Effector memory CD8-positive, alpha-beta T cell (primary cell): ENCODE measurements at regions not wholly inside any gene's neighbourhood (a gene's known extent, or its start where the extent isn't known, plus 50 kb on each side); places are given as distances from the start of the nearest gene placed in this dataset.
A peak's percentile ranks its signal among the peaks of the same experiment; 100 is the strongest.

ENCODE experiments used
- ATAC-seq: fragments of 150-1000 bp; cut with Tn5 transposase; replicated peaks from 2 replicates; pipeline ENCODE4 v1.10.0; 2021; ENCODE audit warnings: mild to moderate bottlenecking, moderate library complexity
- DNase-seq, 3 experiments: peaks; one replicate each; pipeline ENCODE4 v3.0.0; 2021
- H3K27ac Mint-ChIP-seq, 2 donors: one replicate each; pipeline ENCODE4 v1.8.0; 2022; ENCODE audit warnings: mild to moderate bottlenecking in 2 of 2, mixed read lengths in 2 of 2, moderate library complexity in 2 of 2
- H3K27me3 Mint-ChIP-seq, 2 donors: one replicate each; pipeline ENCODE4 v1.8.0; 2022; ENCODE audit warnings: mixed read lengths in 2 of 2
- H3K36me3 Mint-ChIP-seq: one replicate; pipeline ENCODE4 v1.8.0; 2022; ENCODE audit warnings: mild to moderate bottlenecking, moderate library complexity, mixed read lengths; ENCODE audit not compliant: insufficient read depth
- H3K4me1 Mint-ChIP-seq, 2 donors: one replicate each; pipeline ENCODE4 v1.8.0; 2022; ENCODE audit warnings: low read depth in 2 of 2, mixed read lengths in 2 of 2
- H3K4me3 Mint-ChIP-seq, 2 donors: one replicate each; pipeline ENCODE4 v1.8.0; 2022; ENCODE audit warnings: mild to moderate bottlenecking in 2 of 2, mixed read lengths in 2 of 2, moderate library complexity in 2 of 2
- H3K9me3 Mint-ChIP-seq, 2 donors: one replicate each; pipeline ENCODE4 v1.8.0; 2022; ENCODE audit warnings: mixed read lengths in 2 of 2

GRCh38 chr1:22319608-22320007 lies 132.0 kb upstream of the ZBTB40 start:
- Mint-ChIP-seq H3K27me3 (peaks cover 26 to 69% of the 10 kb centered on the region in 2 donors), H3K27ac (no peak overlapping the region), H3K4me1 (peaks cover 0 to 3% of the 10 kb centered on the region in 2 donors), H3K9me3 (no peaks in the 10 kb centered on the region), H3K4me3 (no peak overlapping the region), H3K36me3 (no peaks in the 10 kb centered on the region)
- ATAC-seq, result no peak
- no peak for DNase-seq

- DNase-seq (no peak), ATAC-seq (no peak)
- peaks cover 0 to 3% of the 10 kb centered on the region in 2 donors for H3K4me1 Mint-ChIP-seq
- H3K27ac Mint-ChIP-seq, result no peak overlapping the region
- H3K27me3 Mint-ChIP-seq, result peaks cover 17 to 61% of the 10 kb centered on the region in 2 donors
- H3K36me3 Mint-ChIP-seq, result no peaks in the 10 kb centered on the region
- H3K4me3 Mint-ChIP-seq, result no peak overlapping the region
- H3K9me3 Mint-ChIP-seq, result no peaks in the 10 kb centered on the region
Observed at GRCh38 chr1:22320587-22321344, 130.9 kb upstream of the ZBTB40 start.

GRCh38 chr1:22321917-22322316 lies 129.7 kb upstream of the ZBTB40 start:
- no peaks in the 10 kb centered on the region for H3K36me3 Mint-ChIP-seq
- no peak overlapping the region for H3K4me3 Mint-ChIP-seq
- ATAC-seq (no peak), DNase-seq (no peak)
- H3K27me3 Mint-ChIP-seq, result peaks cover 17 to 61% of the 10 kb centered on the region in 2 donors
- H3K9me3 Mint-ChIP-seq, result no peaks in the 10 kb centered on the region
- H3K27ac Mint-ChIP-seq, result no peak overlapping the region
- H3K4me1 Mint-ChIP-seq, result peaks cover 0 to 3% of the 10 kb centered on the region in 2 donors

GRCh38 chr1:22323141-22323845 lies 128.4 kb upstream of the ZBTB40 start:
- ATAC-seq, result no peak
- Mint-ChIP-seq H3K27me3 (peaks cover 11 to 54% of the 10 kb centered on the region in 2 donors), H3K36me3 (no peaks in the 10 kb centered on the region), H3K9me3 (no peaks in the 10 kb centered on the region), H3K4me3 (no peak overlapping the region), H3K27ac (no peak overlapping the region), H3K4me1 (no peaks in the 10 kb centered on the region)
- DNase-seq, result no peak

GRCh38 chr1:22323846-22324504 lies 127.7 kb upstream of the ZBTB40 start:
- Mint-ChIP-seq H3K27me3 (peaks cover 9 to 54% of the 10 kb centered on the region in 2 donors), H3K9me3 (no peaks in the 10 kb centered on the region), H3K27ac (no peak overlapping the region), H3K36me3 (no peaks in the 10 kb centered on the region), H3K4me1 (no peaks in the 10 kb centered on the region), H3K4me3 (no peak overlapping the region)
- ATAC-seq (no peak), DNase-seq (no peak)

- DNase-seq (no peak), ATAC-seq (no peak)
- H3K4me1 Mint-ChIP-seq, result no peaks in the 10 kb centered on the region
- peaks cover 10 to 54% of the 10 kb centered on the region in 2 donors for H3K27me3 Mint-ChIP-seq
- H3K27ac Mint-ChIP-seq, result peak overlapping the region in 1 of 2 donors; percentile 84
- no peaks in the 10 kb centered on the region for H3K36me3 Mint-ChIP-seq
- no peak overlapping the region for H3K4me3 Mint-ChIP-seq
- no peaks in the 10 kb centered on the region for H3K9me3 Mint-ChIP-seq
Observed at GRCh38 chr1:22325531-22326371, 125.9 kb upstream of the ZBTB40 start.

GRCh38 chr1:22326372-22326915 lies 125.2 kb upstream of the ZBTB40 start:
- Mint-ChIP-seq H3K4me3 (no peak overlapping the region), H3K36me3 (no peaks in the 10 kb centered on the region), H3K27ac (peak overlapping the region in 1 of 2 donors; percentile 84), H3K27me3 (peaks cover 8 to 57% of the 10 kb centered on the region in 2 donors), H3K4me1 (no peaks in the 10 kb centered on the region), H3K9me3 (no peaks in the 10 kb centered on the region)
- DNase-seq (no peak), ATAC-seq (no peak)

GRCh38 chr1:22326931-22327330 lies 124.7 kb upstream of the ZBTB40 start:
- no peaks in the 10 kb centered on the region for H3K36me3 Mint-ChIP-seq
- no peaks in the 10 kb centered on the region for H3K4me1 Mint-ChIP-seq
- H3K27ac Mint-ChIP-seq, result no peak overlapping the region
- no peak overlapping the region for H3K4me3 Mint-ChIP-seq
- ATAC-seq (no peak), DNase-seq (no peak)
- H3K27me3 Mint-ChIP-seq, result peaks cover 5 to 55% of the 10 kb centered on the region in 2 donors
- H3K9me3 Mint-ChIP-seq, result no peaks in the 10 kb centered on the region

- Mint-ChIP-seq H3K9me3 (no peaks in the 10 kb centered on the region), H3K4me3 (no peak overlapping the region), H3K27ac (no peak overlapping the region), H3K27me3 (peaks cover 5 to 55% of the 10 kb centered on the region in 2 donors), H3K36me3 (no peaks in the 10 kb centered on the region), H3K4me1 (no peaks in the 10 kb centered on the region)
- ATAC-seq, result no peak
- DNase-seq, result no peak
Observed at GRCh38 chr1:22327411-22327810, 124.2 kb upstream of the ZBTB40 start.

GRCh38 chr1:22328331-22329147 lies 123.1 kb upstream of the ZBTB40 start:
- Mint-ChIP-seq H3K27ac (no peak overlapping the region), H3K4me1 (no peaks in the 10 kb centered on the region), H3K27me3 (peaks cover 15 to 63% of the 10 kb centered on the region in 2 donors), H3K9me3 (no peaks in the 10 kb centered on the region), H3K36me3 (no peaks in the 10 kb centered on the region), H3K4me3 (no peak overlapping the region)
- DNase-seq (no peak), ATAC-seq (no peak)

GRCh38 chr1:22329148-22329515 lies 122.5 kb upstream of the ZBTB40 start:
- Mint-ChIP-seq H3K27ac (no peak overlapping the region), H3K27me3 (peaks cover 21 to 69% of the 10 kb centered on the region in 2 donors), H3K36me3 (no peaks in the 10 kb centered on the region), H3K9me3 (no peaks in the 10 kb centered on the region), H3K4me1 (no peaks in the 10 kb centered on the region), H3K4me3 (no peak overlapping the region)
- DNase-seq, result no peak
- ATAC-seq, result no peak

GRCh38 chr1:22330092-22330759 lies 121.4 kb upstream of the ZBTB40 start:
- no peaks in the 10 kb centered on the region for H3K9me3 Mint-ChIP-seq
- H3K27me3 Mint-ChIP-seq, result peaks cover 21 to 70% of the 10 kb centered on the region in 2 donors
- ATAC-seq, result no peak
- no peaks in the 10 kb centered on the region for H3K4me1 Mint-ChIP-seq
- H3K4me3 Mint-ChIP-seq, result no peak overlapping the region
- H3K36me3 Mint-ChIP-seq, result no peaks in the 10 kb centered on the region
- no peak for DNase-seq
- no peak overlapping the region for H3K27ac Mint-ChIP-seq
